MM.1S (cell line): ENCODE measurements at regions not wholly inside any gene's neighbourhood (a gene's known extent, or its start where the extent isn't known, plus 50 kb on each side); places are given as distances from the start of the nearest gene placed in this dataset.

Experiments used
- DNase-seq: peaks from one replicate; pipeline ENCODE4 v3.0.0-alpha.2; 2015
- H2AFZ ChIP-seq: fragments of 300-600 bp; sonication (generic); 2 replicates; pipeline ENCODE4 v1.6.0; 2016; ENCODE audit warnings: antibody characterized with exemption, low read length
- H3F3A ChIP-seq: fragments of 300-600 bp; sonication (generic); 2 replicates; pipeline ENCODE4 v1.6.1; 2016; ENCODE audit warnings: mild to moderate bottlenecking, antibody characterized with exemption, low read length, moderate library complexity, mixed read lengths; ENCODE audit not compliant: insufficient read depth
- H3K27ac ChIP-seq: fragments of 300-600 bp; sonication (generic); 2 replicates; pipeline ENCODE4 v1.5.1; 2016; ENCODE audit warnings: mild to moderate bottlenecking, low read length
- H3K27me3 ChIP-seq: fragments of 300-600 bp; sonication (generic); replicated peaks from 2 replicates; pipeline ENCODE4 v1.6.0; 2016; ENCODE audit warnings: low read length; ENCODE audit not compliant: insufficient read depth
- H3K36me3 ChIP-seq: fragments of 300-600 bp; sonication (generic); replicated peaks from 2 replicates; pipeline ENCODE4 v1.6.1; 2016; ENCODE audit warnings: mild to moderate bottlenecking, low read length, mixed read lengths; ENCODE audit not compliant: insufficient read depth
- H3K4me1 ChIP-seq: fragments of 300-600 bp; sonication (generic); 2 replicates; pipeline ENCODE4 v1.6.1; 2016; ENCODE audit warnings: low read length, mixed read lengths
- H3K4me2 ChIP-seq: fragments of 300-600 bp; sonication (generic); 2 replicates; pipeline ENCODE4 v1.6.0; 2016; ENCODE audit warnings: low read depth, low read length
- H3K4me3 ChIP-seq: fragments of 300-600 bp; sonication (generic); 2 replicates; pipeline ENCODE4 v1.5.1; 2016; ENCODE audit warnings: low read length, mixed read lengths
- H3K79me2 ChIP-seq: fragments of 300-600 bp; sonication (generic); 2 replicates; pipeline ENCODE4 v1.6.1; 2016; ENCODE audit warnings: mixed run types, low read length, mixed read lengths
- H3K9ac ChIP-seq: fragments of 300-600 bp; sonication (generic); 2 replicates; pipeline ENCODE4 v1.6.1; 2016; ENCODE audit warnings: low read length, mixed read lengths
- H3K9me2 ChIP-seq: fragments of 300-600 bp; sonication (generic); replicated peaks from 2 replicates; pipeline ENCODE4 v1.6.1; 2016; ENCODE audit warnings: mild to moderate bottlenecking, low read length, mixed read lengths; ENCODE audit not compliant: insufficient read depth
- H3K9me3 ChIP-seq: fragments of 300-600 bp; sonication (generic); replicated peaks from 2 replicates; pipeline ENCODE4 v1.6.1; 2016; ENCODE audit warnings: mild to moderate bottlenecking, low read length, mixed read lengths; ENCODE audit not compliant: insufficient read depth
- H4K20me1 ChIP-seq: fragments of 300-600 bp; sonication (generic); 2 replicates; pipeline ENCODE4 v1.6.1; 2016; ENCODE audit warnings: mild to moderate bottlenecking, low read length, moderate library complexity, mixed read lengths; ENCODE audit not compliant: insufficient read depth
- CTCF ChIP-seq: fragments of 300-600 bp; sonication (generic); IDR thresholded peaks from 2 replicates; pipeline ENCODE4 v1.5.1; 2016; ENCODE audit warnings: antibody characterized with exemption, low read length, mixed read lengths
- EZH2 ChIP-seq: fragments of 300-600 bp; sonication (generic); optimal IDR thresholded peaks from 2 replicates; pipeline ENCODE3; 2017; ENCODE audit warnings: low read depth, mild to moderate bottlenecking, antibody characterized with exemption, low read length, mixed read lengths
- EZH2phosphoT487 ChIP-seq: fragments of 300-600 bp; sonication (generic); IDR thresholded peaks from 2 replicates; pipeline ENCODE4 v1.6.1; 2018; ENCODE audit warnings: antibody characterized with exemption, low read length

- no peaks in the 10 kb centered on the region for H3K4me1 ChIP-seq
- no peak for TF ChIP-seq EZH2phosphoT487
- TF ChIP-seq EZH2 = no peak
- no peak for TF ChIP-seq CTCF
- no peaks in the 10 kb centered on the region for H3K9me3 ChIP-seq
- H3F3A ChIP-seq = no peaks in the 10 kb centered on the region
- H3K4me3 ChIP-seq = no peak overlapping the region
- H3K4me2 ChIP-seq = no peak overlapping the region
- no peaks in the 10 kb centered on the region for H3K36me3 ChIP-seq
- H3K9ac ChIP-seq = no peak overlapping the region
- H3K79me2 ChIP-seq = no peaks in the 10 kb centered on the region
- H3K9me2 ChIP-seq = no peaks in the 10 kb centered on the region
- H3K27me3 ChIP-seq = peaks cover 60% of the 10 kb centered on the region
- DNase-seq = no peak
- H3K27ac ChIP-seq = no peak overlapping the region
- H4K20me1 ChIP-seq = no peaks in the 10 kb centered on the region
- no peak overlapping the region for H2AFZ ChIP-seq
Observed at GRCh38 chr14:104395276-104395675, 184.3 kb upstream of the C14orf180 start.

DNA sequence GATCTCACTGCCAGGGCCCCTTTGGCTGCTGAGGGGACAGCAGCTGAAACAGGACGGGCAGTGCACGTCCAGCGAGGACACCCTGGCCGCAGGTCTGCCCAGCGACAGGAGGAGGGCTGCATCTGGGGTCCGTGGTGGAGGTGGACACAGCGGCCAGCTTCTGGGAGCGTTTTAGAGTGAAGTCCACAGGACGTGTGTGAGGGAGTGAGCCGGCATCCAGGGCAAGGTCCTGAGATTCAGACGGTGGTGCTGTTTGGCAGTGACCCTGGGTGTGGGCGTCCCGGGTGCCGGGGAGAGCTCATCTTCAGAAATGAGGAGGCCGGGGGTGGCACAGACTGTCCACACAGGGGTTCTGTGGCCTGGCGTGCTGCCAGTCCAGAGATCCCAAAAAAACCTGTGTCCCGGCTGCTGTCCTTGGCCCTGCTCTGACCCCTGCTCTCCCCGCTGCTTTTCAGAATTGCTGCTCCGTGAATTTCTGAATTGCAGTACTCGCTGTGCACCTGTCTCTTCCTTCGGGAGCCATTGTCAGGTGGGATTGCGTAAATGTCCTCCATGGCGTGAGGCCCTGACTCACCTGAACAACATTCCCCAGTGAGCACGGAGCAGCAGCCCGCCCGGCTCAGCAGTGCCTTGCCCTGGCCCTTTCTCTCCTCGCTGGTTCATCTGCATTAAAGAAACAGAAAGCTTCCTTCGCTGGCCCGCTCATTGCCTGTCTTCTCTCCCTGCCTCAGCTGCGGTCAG is 183.5 kb upstream of the C14orf180 start:
- Histone ChIP-seq H3K4me2 (no peak overlapping the region), H3F3A (no peaks in the 10 kb centered on the region), H3K79me2 (no peaks in the 10 kb centered on the region), H3K9me3 (no peaks in the 10 kb centered on the region), H3K4me1 (no peaks in the 10 kb centered on the region), H2AFZ (no peak overlapping the region), H3K27ac (no peak overlapping the region), H4K20me1 (no peaks in the 10 kb centered on the region), H3K27me3 (peaks cover 53% of the 10 kb centered on the region), H3K4me3 (no peak overlapping the region), H3K36me3 (no peaks in the 10 kb centered on the region), H3K9ac (no peak overlapping the region), H3K9me2 (no peaks in the 10 kb centered on the region)
- no peak for DNase-seq
- no peak for TF ChIP-seq EZH2phosphoT487
- no peak for TF ChIP-seq EZH2
- TF ChIP-seq CTCF = no peak

- DNase-seq = no peak
- no peak overlapping the region for H3K27ac ChIP-seq
- no peaks in the 10 kb centered on the region for H3K4me1 ChIP-seq
- no peaks in the 10 kb centered on the region for H3K9me3 ChIP-seq
- no peak overlapping the region for H2AFZ ChIP-seq
- H3K79me2 ChIP-seq = no peaks in the 10 kb centered on the region
- H3K9me2 ChIP-seq = no peaks in the 10 kb centered on the region
- peaks cover 45% of the 10 kb centered on the region for H3K27me3 ChIP-seq
- H3K4me3 ChIP-seq = no peak overlapping the region
- no peaks in the 10 kb centered on the region for H3F3A ChIP-seq
- no peak for TF ChIP-seq EZH2phosphoT487
- no peak for TF ChIP-seq EZH2
- no peak overlapping the region for H3K9ac ChIP-seq
- no peaks in the 10 kb centered on the region for H4K20me1 ChIP-seq
- H3K4me2 ChIP-seq = no peak overlapping the region
- H3K36me3 ChIP-seq = no peaks in the 10 kb centered on the region
Observed at GRCh38 chr14:104396682-104397470, 182.7 kb upstream of the C14orf180 start.

DNA sequence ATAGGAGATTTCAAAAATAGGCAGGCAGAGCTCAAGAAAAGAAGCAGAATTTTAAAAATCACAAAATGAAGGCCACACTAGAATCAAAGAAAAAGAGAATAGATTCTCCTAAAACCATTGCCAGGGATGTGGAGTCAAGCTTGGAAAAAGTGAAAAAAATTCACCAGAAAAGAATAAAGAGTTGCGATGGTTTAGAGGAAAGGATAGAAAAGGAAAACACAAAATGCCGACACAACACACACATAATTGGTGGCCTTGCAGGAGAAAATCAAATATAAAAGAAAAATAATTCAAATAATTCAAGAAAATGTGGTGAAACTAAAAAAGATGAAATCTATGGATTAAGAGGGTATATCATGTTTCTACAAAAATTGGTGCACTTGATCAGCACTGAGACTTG is 181.6 kb upstream of the C14orf180 start:
- Histone ChIP-seq H3K4me2 (no peak overlapping the region), H3K4me3 (no peak overlapping the region), H3K9ac (no peak overlapping the region), H3K4me1 (no peaks in the 10 kb centered on the region), H3K9me2 (no peaks in the 10 kb centered on the region), H3K36me3 (no peaks in the 10 kb centered on the region), H4K20me1 (no peaks in the 10 kb centered on the region), H2AFZ (no peak overlapping the region), H3K9me3 (no peaks in the 10 kb centered on the region), H3F3A (no peaks in the 10 kb centered on the region), H3K27ac (no peak overlapping the region), H3K79me2 (no peaks in the 10 kb centered on the region), H3K27me3 (peaks cover 38% of the 10 kb centered on the region)
- DNase-seq = no peak
- no peak for TF ChIP-seq EZH2phosphoT487
- no peak for TF ChIP-seq CTCF
- TF ChIP-seq EZH2 = no peak
